HG03457 (cell line): ENCODE measurements at regions not wholly inside any gene's neighbourhood (a gene's known extent, or its start where the extent isn't known, plus 50 kb on each side); places are given as distances from the start of the nearest gene placed in this dataset.
"Not testable (repeated sequence)": the region's sequence is repeated elsewhere in the genome, so short reads cannot be mapped to it uniquely, and the experiment has no call there.

Experiments
- ATAC-seq: cut with Tn5 transposase; IDR thresholded peaks from one replicate; pipeline ENCODE4 v1.9.1; 2021; ENCODE audit warnings: moderate number of reproducible peaks; ENCODE audit not compliant: unreplicated experiment

- no peak for ATAC-seq
These were observed 973.5 kb upstream of the NCAM2 start for GRCh38 chr21:20024741-20025140.

DNA sequence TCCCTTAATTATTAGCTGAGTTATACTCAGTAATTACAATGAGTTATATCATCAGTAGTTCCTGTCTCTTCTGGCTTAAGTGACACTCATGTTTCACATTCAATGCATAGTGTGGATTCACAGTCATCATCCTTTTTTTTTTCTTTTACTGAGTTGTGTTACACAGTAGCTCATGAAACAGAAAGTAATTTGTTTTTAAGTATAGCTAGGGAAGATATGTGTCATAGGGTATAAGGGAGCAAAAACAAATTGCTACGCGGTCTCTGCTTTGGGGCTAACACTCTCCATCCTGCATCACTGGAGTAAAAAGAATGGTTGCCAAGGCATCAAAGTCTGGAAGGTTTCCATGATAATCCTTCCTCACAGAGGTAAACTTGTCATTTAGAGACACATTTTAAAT is 971.7 kb upstream of the NCAM2 start:
- ATAC-seq: no peak

DNA sequence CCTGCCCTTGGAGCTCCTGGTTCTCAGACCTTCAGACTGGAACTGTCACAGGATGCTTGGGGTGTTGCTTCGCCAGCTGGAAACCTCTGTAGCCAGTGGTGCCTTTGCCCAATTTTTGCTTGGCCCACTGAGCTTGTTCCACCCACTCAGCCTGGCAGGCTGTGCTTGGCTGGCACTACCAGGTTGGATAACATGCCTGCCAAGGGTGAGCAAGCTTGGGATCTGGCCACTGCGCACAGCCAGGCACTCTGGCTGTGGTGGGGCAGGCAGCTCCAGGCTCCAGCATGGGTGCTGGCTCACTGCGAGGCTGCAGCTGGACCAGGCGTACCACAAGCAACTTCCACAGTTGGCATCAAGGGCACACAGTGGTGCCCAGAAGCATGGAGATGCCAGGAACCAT is 967.8 kb upstream of the NCAM2 start:
- no peak for ATAC-seq

GRCh38 chr21:20031807-20032206 is 966.4 kb upstream of the NCAM2 start:
- no peak for ATAC-seq

DNA sequence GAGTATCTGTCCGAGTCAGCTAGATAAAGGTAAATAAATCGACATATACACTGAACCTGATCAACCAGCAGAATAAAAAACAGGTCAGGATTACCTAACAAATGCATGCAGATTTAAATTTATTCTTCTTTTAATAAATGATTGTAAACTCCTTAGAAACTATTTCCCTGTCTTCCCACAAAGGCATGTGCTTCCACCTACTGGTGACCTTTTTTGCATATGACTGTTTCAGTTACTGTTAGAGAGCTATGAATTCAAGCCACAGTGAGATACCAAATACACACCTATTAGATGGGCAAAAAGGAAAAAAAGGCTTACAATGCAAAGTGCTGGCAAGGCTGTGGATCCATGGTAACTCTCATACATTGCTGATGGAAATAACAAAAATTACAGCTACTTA is 957.4 kb upstream of the NCAM2 start:
- no peak for ATAC-seq

GRCh38 chr21:20045197-20045596 is 953.0 kb upstream of the NCAM2 start:
- ATAC-seq: no peak

GRCh38 chr21:20048130-20048837 is 949.9 kb upstream of the NCAM2 start:
- ATAC-seq: not testable (repeated sequence)

- ATAC-seq: no peak
These were observed 914.9 kb upstream of the NCAM2 start for GRCh38 chr21:20083336-20083735.

- no peak for ATAC-seq
These were observed 914.3 kb upstream of the NCAM2 start for GRCh38 chr21:20083925-20084324.

DNA sequence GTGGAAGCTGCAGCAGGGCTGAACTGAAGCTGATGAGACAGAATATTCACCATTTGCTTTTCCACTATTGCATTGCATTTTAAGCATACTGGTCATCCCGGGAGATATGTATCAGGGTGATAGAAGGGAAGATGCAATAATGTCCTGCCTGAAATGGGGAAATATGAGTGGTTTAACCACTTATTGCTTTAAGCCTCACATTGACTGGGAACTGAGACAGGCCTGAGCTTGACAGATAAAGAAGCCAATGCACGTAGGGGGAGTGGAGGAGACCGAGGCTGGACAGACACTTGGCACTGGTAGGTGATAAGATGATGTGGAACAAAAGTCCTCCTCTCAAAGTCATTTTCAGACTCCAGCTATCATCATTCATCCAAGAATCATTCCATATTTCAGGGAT is 911.7 kb upstream of the NCAM2 start:
- ATAC-seq: no peak

GRCh38 chr21:20106368-20106767 is 891.8 kb upstream of the NCAM2 start:
- ATAC-seq: no peak

GRCh38 chr21:20108016-20108415 is 890.2 kb upstream of the NCAM2 start:
- no peak for ATAC-seq

DNA sequence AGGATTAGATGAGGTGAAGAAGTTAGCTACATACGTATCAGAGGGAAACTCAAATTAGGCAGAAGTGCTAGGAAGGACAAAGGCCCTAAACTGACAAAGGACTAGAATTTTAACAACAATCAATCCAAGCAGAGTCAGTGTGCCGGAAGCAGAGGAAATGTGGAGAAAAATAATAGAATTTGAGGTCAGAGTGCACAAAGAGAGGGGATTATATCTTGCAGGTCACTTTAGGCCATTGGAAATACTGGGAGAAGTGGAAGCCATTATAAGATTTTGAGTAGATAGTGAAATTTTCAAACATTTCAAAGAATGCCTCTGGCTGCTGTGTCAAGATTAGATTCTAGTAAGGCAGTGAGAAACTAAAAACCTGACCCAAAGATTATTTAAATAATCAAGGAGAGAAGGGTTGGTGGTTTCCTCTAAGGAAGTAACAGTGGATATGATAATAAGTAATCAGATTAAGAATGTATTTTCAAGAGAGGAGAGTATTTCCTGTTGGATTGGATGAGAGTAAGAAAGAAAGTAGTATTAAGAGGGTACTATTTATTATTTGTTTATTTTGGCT is 889.2 kb upstream of the NCAM2 start:
- no peak for ATAC-seq

- no peak for ATAC-seq
These were observed 887.8 kb upstream of the NCAM2 start for GRCh38 chr21:20110368-20110767.

GRCh38 chr21:20151741-20152140 is 846.5 kb upstream of the NCAM2 start:
- no peak for ATAC-seq

DNA sequence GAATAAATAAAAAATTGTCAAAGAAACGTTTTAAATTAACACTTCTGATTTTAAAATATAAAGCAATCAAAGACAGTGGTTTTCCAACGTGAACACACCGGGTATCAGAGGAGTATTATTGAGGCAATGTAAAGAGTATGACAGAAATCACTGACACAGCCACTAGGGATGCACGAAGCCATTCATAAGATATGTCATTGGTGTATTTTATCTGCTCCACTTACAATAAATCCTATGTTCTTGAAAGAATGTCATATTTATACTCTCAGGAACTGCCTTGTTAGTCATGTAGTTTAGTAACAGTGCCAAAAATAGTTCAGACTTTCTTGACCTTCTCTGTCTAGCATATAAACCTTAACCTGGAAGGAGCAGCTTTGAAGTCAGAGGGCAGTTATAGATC is 835.0 kb upstream of the NCAM2 start:
- ATAC-seq: no peak

DNA sequence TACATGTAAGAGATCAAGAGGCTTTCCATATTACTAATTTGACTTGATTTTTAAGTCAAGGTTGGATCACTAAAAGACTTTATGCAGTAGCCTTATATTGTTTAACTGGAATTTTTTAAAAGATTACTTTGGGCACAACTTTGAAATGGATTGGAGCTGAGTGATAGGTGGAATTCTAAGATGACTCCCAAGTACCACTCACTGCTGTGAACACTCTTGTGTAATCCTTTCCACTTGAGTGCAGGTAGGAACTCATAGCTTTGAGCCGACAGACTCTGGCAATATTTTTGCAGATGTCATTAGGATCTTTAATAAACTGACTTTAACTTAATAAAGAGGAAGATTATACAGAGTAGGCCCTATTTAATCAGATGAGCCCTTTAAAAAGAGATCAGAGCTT is 831.1 kb upstream of the NCAM2 start:
- ATAC-seq: no peak

- no peak for ATAC-seq
These were observed 828.2 kb upstream of the NCAM2 start for GRCh38 chr21:20169812-20170576.

- no peak for ATAC-seq
These were observed 812.0 kb upstream of the NCAM2 start for GRCh38 chr21:20186186-20186585.

- no peak for ATAC-seq
These were observed 811.2 kb upstream of the NCAM2 start for GRCh38 chr21:20187028-20187427.

DNA sequence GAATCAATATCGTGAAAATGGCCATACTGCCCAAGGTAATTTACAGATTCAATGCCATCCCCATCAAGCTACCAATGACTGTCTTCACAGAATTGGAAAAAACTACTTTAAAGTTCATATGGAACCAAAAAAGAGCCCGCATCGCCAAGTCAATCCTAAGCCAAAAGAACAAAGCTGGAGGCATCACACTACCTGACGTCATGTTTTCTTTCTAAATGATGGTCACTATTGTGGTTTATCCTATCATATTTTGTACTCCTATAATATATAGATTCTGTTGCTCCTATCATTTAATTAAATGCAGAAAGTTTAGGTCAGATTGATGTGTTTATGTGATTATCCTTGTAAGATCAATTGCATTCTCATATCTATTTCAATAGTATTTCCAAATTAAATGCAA is 796.9 kb upstream of the NCAM2 start:
- not testable (repeated sequence) for ATAC-seq

DNA sequence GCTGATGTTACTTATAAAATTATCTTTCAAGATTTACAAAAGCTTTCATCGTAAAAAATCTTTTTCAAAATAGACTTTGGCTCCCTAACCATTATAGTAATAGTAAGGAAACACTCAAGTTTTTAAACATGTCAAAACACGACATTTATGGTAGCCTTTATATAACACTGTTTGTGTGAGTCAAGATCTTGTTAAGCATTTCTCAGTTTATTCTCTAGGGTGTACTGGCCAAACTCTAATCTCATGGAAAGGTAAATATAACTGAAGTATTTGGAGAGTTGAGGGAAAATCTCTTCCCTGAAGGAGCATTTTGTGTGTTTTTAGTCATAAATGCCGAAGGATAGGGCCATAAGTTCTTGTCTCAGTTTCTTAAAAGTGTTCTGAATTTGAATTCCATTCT is 790.9 kb upstream of the NCAM2 start:
- no peak for ATAC-seq
